Keratinocyte (primary cell): ENCODE measurements at regions not wholly inside any gene's neighbourhood (a gene's known extent, or its start where the extent isn't known, plus 50 kb on each side); places are given as distances from the start of the nearest gene placed in this dataset.

ENCODE experiments used
- DNase-seq: peaks from one replicate; pipeline ENCODE4 v3.0.0-alpha.2; 2011; ENCODE audit warnings: low read depth, missing footprints, low spot score
- FAIRE-seq: peaks from 2 replicates; lab custom pipeline; 2011; peaks lifted over from hg19 to GRCh38; lab: Jason Lieb, UNC
- H2AFZ ChIP-seq: 2 replicates; pipeline ENCODE4 v1.6.0; 2012; ENCODE audit warnings: low read length, control low read depth, inconsistent platforms; ENCODE audit not compliant: control insufficient read depth
- H3K27ac ChIP-seq: 2 replicates; pipeline ENCODE4 v1.5.1; 2011; ENCODE audit warnings: low read length; ENCODE audit not compliant: control insufficient read depth, insufficient read depth
- H3K27me3 ChIP-seq: 3 replicates; pipeline ENCODE4 v1.6.0; 2011; ENCODE audit warnings: low read length; ENCODE audit not compliant: control insufficient read depth, insufficient read depth; ENCODE audit errors: extremely low read depth
- H3K36me3 ChIP-seq, 2 experiments: 2 replicates in 1 of 2; 3 replicates in 1 of 2; pipeline ENCODE4 v1.5.1; 2011; ENCODE audit warnings: low read length in 2 of 2, mild to moderate bottlenecking in 1 of 2; ENCODE audit not compliant: control insufficient read depth in 2 of 2, insufficient read depth in 2 of 2; ENCODE audit errors: extremely low read depth in 1 of 2
- H3K4me1 ChIP-seq: 3 replicates; pipeline ENCODE4 v1.5.1; 2011; ENCODE audit warnings: low read length; ENCODE audit not compliant: control insufficient read depth, insufficient read depth; ENCODE audit errors: extremely low read depth
- H3K4me2 ChIP-seq: 3 replicates; pipeline ENCODE4 v1.6.0; 2011; ENCODE audit warnings: low read depth, low read length; ENCODE audit not compliant: control insufficient read depth, insufficient read depth; ENCODE audit errors: extremely low read depth
- H3K4me3 ChIP-seq, 3 experiments: fragments of 200-600 bp in 1 of 3; sonication (generic) in 1 of 3; 2 replicates in 2 of 3; 3 replicates in 1 of 3; pipeline ENCODE4 v1.5.1; 2011 to 2016; ENCODE audit warnings: low read length in 3 of 3, mild to moderate bottlenecking in 3 of 3, control low read depth in 2 of 3, inconsistent platforms in 1 of 3, low read depth in 1 of 3, mixed read lengths in 1 of 3, mixed run types in 1 of 3, moderate library complexity in 1 of 3; ENCODE audit not compliant: control insufficient read depth in 2 of 3, insufficient read depth in 2 of 3; ENCODE audit errors: extremely low read depth in 1 of 3
- H3K79me2 ChIP-seq: 2 replicates; pipeline ENCODE4 v1.6.0; 2012; ENCODE audit warnings: low read length; ENCODE audit not compliant: control insufficient read depth, insufficient read depth
- H3K9ac ChIP-seq: 3 replicates; pipeline ENCODE4 v1.6.0; 2011; ENCODE audit warnings: low read length; ENCODE audit not compliant: control insufficient read depth, insufficient read depth; ENCODE audit errors: extremely low read depth
- H3K9me1 ChIP-seq: 3 replicates; pipeline ENCODE4 v1.6.0; 2011; ENCODE audit warnings: low read length; ENCODE audit not compliant: control insufficient read depth, insufficient read depth; ENCODE audit errors: extremely low read depth
- H3K9me3 ChIP-seq: 2 replicates; pipeline ENCODE4 v1.5.1; 2012; ENCODE audit warnings: low read depth, low read length; ENCODE audit not compliant: control insufficient read depth
- H4K20me1 ChIP-seq: 3 replicates; pipeline ENCODE4 v1.6.0; 2011; ENCODE audit warnings: low read length; ENCODE audit not compliant: control insufficient read depth, insufficient read depth; ENCODE audit errors: extremely low read depth
- CTCF ChIP-seq, 3 experiments: IDR thresholded peaks in 1 of 3; conservative IDR thresholded peaks in 1 of 3; optimal IDR thresholded peaks in 1 of 3; 2 replicates in 2 of 3; 3 replicates in 1 of 3; pipeline versions ENCODE3 to v1.5.1; 2011; ENCODE audit warnings: low read length in 3 of 3, mild to moderate bottlenecking in 3 of 3, moderate library complexity in 2 of 3, control low read depth in 1 of 3, inconsistent platforms in 1 of 3; ENCODE audit not compliant: insufficient read depth in 2 of 3; ENCODE audit errors: extremely low read depth in 1 of 3
- EZH2 ChIP-seq: IDR thresholded peaks from one replicate; pipeline ENCODE4 v1.6.1; 2012; ENCODE audit warnings: inconsistent platforms, mild to moderate bottlenecking, low read length, moderate library complexity
- dilution Hi-C: fragments of 300-500 bp; cut with MboI; formaldehyde crosslinking; loops from one replicate; pipeline ENCODE4 v1.7.0; 2020; ENCODE audit warnings: low sequenced_read_pairs; ENCODE audit not compliant: extremely low pct_ligation_motif_present

- Histone ChIP-seq H3K27ac (no peak overlapping the region), H3K27me3 (no peaks in the 10 kb centered on the region), H2AFZ (peak overlapping the region; percentile 44), H4K20me1 (no peaks in the 10 kb centered on the region), H3K9ac (no peak overlapping the region), H3K79me2 (no peaks in the 10 kb centered on the region), H3K4me1 (peaks cover 10% of the 10 kb centered on the region), H3K36me3 (no peaks in the 10 kb centered on the region), H3K4me3 (no peak overlapping the region), H3K4me2 (no peak overlapping the region), H3K9me3 (no peaks in the 10 kb centered on the region), H3K9me1 (no peaks in the 10 kb centered on the region)
- DNase-seq (no peak), FAIRE-seq (no peak)
- TF ChIP-seq CTCF (optimal IDR thresholded peaks at IDR 0.05 in 1 of 3, IDR thresholded peaks at IDR 0.05 in 1 of 3, conservative IDR thresholded peaks at IDR 0.05 in 1 of 3; ENCODE audit: extremely low read depth in 1 of 3, insufficient read depth in 2 of 3, low read length in 3 of 3) (no peak), EZH2 (no peak)
- dilution Hi-C loops: no loop called here
Observed at GRCh38 chr7:77484785-77485184, 52.3 kb upstream of the PTPN12 start.

GRCh38 chr7:77482015-77482414 is 55.1 kb upstream of the PTPN12 start:
- Histone ChIP-seq H3K4me1 (peaks cover 10% of the 10 kb centered on the region), H3K79me2 (no peaks in the 10 kb centered on the region), H3K4me2 (peak overlapping the region; percentile 27), H3K27me3 (no peaks in the 10 kb centered on the region), H4K20me1 (no peaks in the 10 kb centered on the region), H3K9me1 (no peaks in the 10 kb centered on the region), H2AFZ (peak overlapping the region; percentile 6), H3K4me3 (no peak overlapping the region), H3K9me3 (no peaks in the 10 kb centered on the region), H3K9ac (no peak overlapping the region), H3K36me3 (no peaks in the 10 kb centered on the region), H3K27ac (peak overlapping the region; percentile 52)
- FAIRE-seq (no peak), DNase-seq (peak; percentile 26)
- dilution Hi-C loops: no loop called here
- TF ChIP-seq EZH2: no peak
- TF ChIP-seq CTCF (optimal IDR thresholded peaks at IDR 0.05 in 1 of 3, IDR thresholded peaks at IDR 0.05 in 1 of 3, conservative IDR thresholded peaks at IDR 0.05 in 1 of 3; ENCODE audit: extremely low read depth in 1 of 3, insufficient read depth in 2 of 3, low read length in 3 of 3): no peak
